GM12878 (cell line): ENCODE measurements at regions not wholly inside any gene's neighbourhood (a gene's known extent, or its start where the extent isn't known, plus 50 kb on each side); places are given as distances from the start of the nearest gene placed in this dataset.
"Not testable (repeated sequence)": the region's sequence is repeated elsewhere in the genome, so short reads cannot be mapped to it uniquely, and the experiment has no call there.

Experiments used
- ATAC-seq: fragments of 200-7000 bp; cut with Tn5 transposase; 3 replicates; pipeline ENCODE4 v1.9.1; 2020; ENCODE audit warnings: mild to moderate bottlenecking, moderate library complexity
- BruUV-seq: library from RNA; stranded (reverse); fragments of 400-500 nt; replicated peaks from 2 replicates; lab custom pipeline; 2021; lab: Mats Ljungman, UMichigan
- CTCF ChIA-PET: fragments of 300-600 bp; sonication (Branson Sonifier 250); formaldehyde crosslinking; extraction: SDS; loops from one replicate; lab custom pipeline; 2021; ENCODE audit warnings: inconsistent platforms; lab: Yijun Ruan, JAX
- POLR2A ChIA-PET: fragments of 350-600 bp; formaldehyde crosslinking; extraction: SDS; loops from one replicate; lab custom pipeline; 2021; ENCODE audit warnings: inconsistent platforms; lab: Charles Lee
- RAD21 ChIA-PET: fragments of 300-600 bp; sonication (Branson Sonifier 250); formaldehyde crosslinking; loops from one replicate; lab custom pipeline; 2023; ENCODE audit warnings: antibody characterized with exemption; ENCODE audit not compliant: unreplicated experiment; lab: Charles Lee
- SMC1A ChIA-PET: fragments of 300-600 bp; sonication (Branson Sonifier 250); formaldehyde crosslinking; loops from one replicate; lab custom pipeline; 2023; ENCODE audit not compliant: unreplicated experiment, uncharacterized antibody; lab: Charles Lee
- DNase-seq: peaks from one replicate; pipeline ENCODE4 v3.0.0-alpha.2; 2011; ENCODE audit warnings: low read depth, low spot score
- FAIRE-seq: peaks from 3 replicates; lab custom pipeline; 2011; peaks lifted over from hg19 to GRCh38; lab: Jason Lieb, UNC
- H2AFZ ChIP-seq: 2 replicates; pipeline ENCODE4 v1.6.0; 2011; ENCODE audit warnings: low read depth, low read length, control low read depth; ENCODE audit not compliant: control insufficient read depth
- H3K27ac ChIP-seq: 2 replicates; pipeline ENCODE4 v1.5.1; 2011; ENCODE audit warnings: control low read depth; ENCODE audit not compliant: control insufficient read depth, insufficient read depth
- H3K27me3 ChIP-seq, 2 experiments: replicated peaks in 1 of 2; 2 replicates each; pipeline versions ENCODE4 v1.6.0 to v1.6.1; 2011; ENCODE audit warnings: low read length in 1 of 2; ENCODE audit not compliant: control insufficient read depth in 2 of 2, insufficient read depth in 2 of 2
- H3K36me3 ChIP-seq, 2 experiments: 2 replicates each; pipeline ENCODE4 v1.5.1; 2011; ENCODE audit warnings: low read length in 1 of 2; ENCODE audit not compliant: control insufficient read depth in 2 of 2, insufficient read depth in 2 of 2
- H3K4me1 ChIP-seq: 2 replicates; pipeline ENCODE4 v1.6.1; 2011; ENCODE audit warnings: mild to moderate bottlenecking, low read length, moderate library complexity, mixed read lengths; ENCODE audit not compliant: control insufficient read depth, insufficient read depth
- H3K4me2 ChIP-seq: 2 replicates; pipeline ENCODE4 v1.6.0; 2011; ENCODE audit warnings: control low read depth; ENCODE audit not compliant: control insufficient read depth, insufficient read depth
- H3K4me3 ChIP-seq: fragments of 200-600 bp; sonication (generic); 2 replicates; pipeline ENCODE4 v1.5.1; 2016
- H3K79me2 ChIP-seq: 2 replicates; pipeline ENCODE4 v1.6.0; 2011; ENCODE audit warnings: low read length; ENCODE audit not compliant: control insufficient read depth, insufficient read depth
- H3K9ac ChIP-seq: 2 replicates; pipeline ENCODE4 v1.8.0; 2011; ENCODE audit warnings: low read length, control low read depth, mixed read lengths; ENCODE audit not compliant: control insufficient read depth, insufficient read depth
- H3K9me3 ChIP-seq: replicated peaks from 3 replicates; pipeline ENCODE4 v1.5.1; 2011; ENCODE audit warnings: mild to moderate bottlenecking, low read length; ENCODE audit not compliant: control insufficient read depth, insufficient read depth
- H4K20me1 ChIP-seq: 2 replicates; pipeline ENCODE4 v1.6.0; 2011; ENCODE audit not compliant: control insufficient read depth, insufficient read depth
- WGBS: methylation state at CpG from one replicate; pipeline ENCODE4 v1.1.6; 2016; ENCODE audit warnings: low lambda C conversion rate; ENCODE audit not compliant: insufficient replicate concordance, insufficient coverage; ENCODE audit errors: missing lambda C conversion rate; 5-methylcytosine and 5-hydroxymethylcytosine counted together
- in situ Hi-C: fragments of 300-500 bp; cut with MboI; formaldehyde crosslinking; loops from 9 replicates; pipeline ENCODE4 v1.14.3; 2018; ENCODE audit warnings: mixed read lengths
- intact Hi-C: fragments of 100-400 bp; cut with micrococcal nuclease; formaldehyde crosslinking; loops from one replicate; pipeline ENCODE4 v1.14.2; 2022; ENCODE audit not compliant: unreplicated experiment

DNA sequence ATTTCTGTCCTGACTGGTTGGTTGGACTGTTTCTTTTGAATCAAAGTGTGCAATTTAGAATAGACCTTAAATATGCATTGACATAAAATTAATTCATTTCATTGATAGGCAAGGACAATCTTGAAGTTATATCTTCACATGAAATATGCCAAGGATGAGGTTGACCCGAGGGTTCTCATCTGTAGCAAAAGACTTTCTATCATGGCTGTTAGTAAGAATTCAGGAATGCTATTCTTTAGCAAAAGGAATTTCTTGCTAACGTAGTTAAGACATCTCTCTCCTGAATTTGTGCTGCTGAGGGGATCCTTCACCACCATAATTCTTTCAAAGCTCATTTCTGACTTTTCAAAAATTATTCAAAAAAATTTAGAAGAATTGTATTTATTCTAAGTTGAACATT is 112.6 kb downstream of the OR4F15 start:
- H3K79me2 ChIP-seq, ATAC-seq, SMC1A ChIA-PET, H3K4me3 ChIP-seq, H3K4me2 ChIP-seq, POLR2A ChIA-PET, RAD21 ChIA-PET, FAIRE-seq, DNase-seq, BruUV-seq, CTCF ChIA-PET, H3K36me3 ChIP-seq, H3K4me1 ChIP-seq, H3K9me3 ChIP-seq, H3K27ac ChIP-seq, H4K20me1 ChIP-seq, H2AFZ ChIP-seq, in situ Hi-C loops, H3K9ac ChIP-seq, intact Hi-C loops, H3K27me3 ChIP-seq: not testable (repeated sequence)
- no CpG with 5 or more reads among the region's 2 CpGs for WGBS

DNA sequence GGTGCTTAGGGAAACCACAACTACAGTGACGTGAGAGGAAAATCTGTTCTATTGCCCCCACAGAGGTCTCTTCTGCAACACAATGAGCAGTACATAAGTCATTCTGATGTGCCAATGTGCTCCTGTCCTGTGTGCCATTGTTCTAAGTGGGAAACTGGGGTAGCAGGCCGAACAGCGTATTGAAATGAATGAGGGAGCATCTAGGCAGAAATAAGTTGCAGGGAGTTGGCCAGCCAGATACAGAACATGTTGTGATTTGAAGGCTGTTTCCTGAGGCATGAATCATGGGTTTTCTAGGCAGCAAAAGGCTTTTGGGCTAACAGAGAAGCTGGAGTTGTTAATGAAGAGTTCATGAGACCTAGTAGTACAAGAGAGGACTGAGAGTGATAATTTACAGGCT is 122.5 kb downstream of the OR4F15 start:
- intact Hi-C loops, H3K27me3 ChIP-seq, H2AFZ ChIP-seq, DNase-seq, POLR2A ChIA-PET, H3K9me3 ChIP-seq, SMC1A ChIA-PET, in situ Hi-C loops, H3K36me3 ChIP-seq, FAIRE-seq, H3K4me1 ChIP-seq, H3K4me2 ChIP-seq, H4K20me1 ChIP-seq, H3K4me3 ChIP-seq, H3K79me2 ChIP-seq, RAD21 ChIA-PET, CTCF ChIA-PET, H3K27ac ChIP-seq, ATAC-seq, H3K9ac ChIP-seq, BruUV-seq: not testable (repeated sequence)
- no CpG with 5 or more reads among the region's 3 CpGs for WGBS

DNA sequence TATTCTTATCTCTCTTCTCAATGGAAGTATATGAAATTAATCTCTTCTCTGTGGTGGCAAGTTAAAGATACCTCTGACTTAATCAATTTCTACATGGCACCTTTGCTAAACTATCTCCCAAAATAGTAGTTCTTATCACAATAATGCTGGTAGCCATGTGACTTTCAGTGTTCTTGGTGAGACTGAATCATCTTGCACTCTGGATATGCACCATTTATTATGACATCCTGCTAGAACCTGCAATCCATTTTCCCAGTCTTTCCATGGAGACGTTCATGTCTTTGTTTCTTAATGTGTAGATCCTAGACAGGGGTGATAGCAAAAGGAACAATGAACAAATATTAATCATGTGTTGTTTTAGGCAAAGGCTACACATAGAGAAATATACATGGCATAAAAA is 125.4 kb downstream of the OR4F15 start:
- H3K4me1 ChIP-seq, H2AFZ ChIP-seq, CTCF ChIA-PET, H4K20me1 ChIP-seq, H3K4me2 ChIP-seq, H3K9ac ChIP-seq, H3K4me3 ChIP-seq, H3K9me3 ChIP-seq, FAIRE-seq, SMC1A ChIA-PET, ATAC-seq, RAD21 ChIA-PET, DNase-seq, H3K79me2 ChIP-seq, H3K27me3 ChIP-seq, intact Hi-C loops, H3K36me3 ChIP-seq, BruUV-seq, H3K27ac ChIP-seq, in situ Hi-C loops, POLR2A ChIA-PET: not testable (repeated sequence)
- no CpG with 5 or more reads among the region's 1 CpG for WGBS

DNA sequence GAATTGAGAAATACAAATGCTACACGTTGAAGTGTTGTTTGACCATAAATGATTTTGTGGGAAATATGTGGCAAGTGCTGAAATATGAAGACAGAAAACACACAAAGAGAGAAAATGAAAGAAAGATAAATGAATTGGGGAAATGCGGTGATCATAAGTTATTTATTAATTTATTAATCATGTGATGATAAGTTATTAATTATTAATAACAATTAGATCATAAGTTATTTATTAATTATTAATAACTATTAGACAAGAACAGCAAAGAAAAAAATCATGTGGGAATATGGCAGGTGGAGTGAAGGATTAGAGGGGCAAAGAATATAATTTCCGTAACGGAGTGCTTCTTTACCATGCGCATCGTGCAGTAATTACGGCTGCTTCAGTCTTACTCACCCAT is 126.6 kb downstream of the OR4F15 start:
- H3K36me3 ChIP-seq, H3K4me3 ChIP-seq, in situ Hi-C loops, intact Hi-C loops, DNase-seq, RAD21 ChIA-PET, H4K20me1 ChIP-seq, H3K4me2 ChIP-seq, ATAC-seq, BruUV-seq, H3K9me3 ChIP-seq, CTCF ChIA-PET, H3K9ac ChIP-seq, SMC1A ChIA-PET, H2AFZ ChIP-seq, POLR2A ChIA-PET, H3K79me2 ChIP-seq, H3K4me1 ChIP-seq, H3K27me3 ChIP-seq, FAIRE-seq, H3K27ac ChIP-seq: not testable (repeated sequence)
- 97% methylated on average over 5 of the region's 7 CpGs for WGBS
